ENCODE measurements at regions not wholly inside any gene's neighbourhood (a gene's known extent, or its start where the extent isn't known, plus 50 kb on each side); places are given as distances from the start of the nearest gene placed in this dataset.

DNA sequence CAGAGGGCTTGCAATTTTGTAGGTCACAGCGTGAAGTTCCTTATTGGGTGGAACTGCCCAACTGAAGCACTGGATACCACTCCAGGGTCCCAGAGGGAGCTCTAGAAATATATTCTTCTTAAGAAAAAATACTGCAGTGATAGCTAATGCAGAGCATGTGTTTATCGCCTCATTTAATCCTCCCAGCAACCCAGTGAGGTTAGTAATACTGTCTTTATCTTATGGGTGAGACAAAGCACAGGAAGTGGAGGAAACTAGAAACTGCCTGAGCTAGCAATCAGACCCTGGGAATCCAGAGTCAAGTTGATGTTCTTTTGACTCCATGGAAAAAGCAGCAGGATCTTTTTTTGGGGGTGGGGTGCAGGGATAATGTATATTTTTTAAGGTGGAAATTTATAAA is 153.3 kb downstream of the PJA2 start:
- no peak overlapping the region for H3K4me3 ChIP-seq (replicated peaks; ENCODE audit: low read depth, low read length)
- no peak for TF ChIP-seq CTCF (IDR thresholded peaks at IDR 0.05; ENCODE audit: low read length, missing control alignments)
- peak; percentile 37 for DNase-seq (ENCODE audit: low read depth)

GRCh38 chr5:109254511-109254910 is 155.3 kb downstream of the PJA2 start:
- H3K4me3 ChIP-seq (replicated peaks; ENCODE audit: low read depth, low read length): no peak overlapping the region
- TF ChIP-seq CTCF (IDR thresholded peaks at IDR 0.05; ENCODE audit: low read length, missing control alignments): no peak
- DNase-seq (ENCODE audit: low read depth): no peak

DNA sequence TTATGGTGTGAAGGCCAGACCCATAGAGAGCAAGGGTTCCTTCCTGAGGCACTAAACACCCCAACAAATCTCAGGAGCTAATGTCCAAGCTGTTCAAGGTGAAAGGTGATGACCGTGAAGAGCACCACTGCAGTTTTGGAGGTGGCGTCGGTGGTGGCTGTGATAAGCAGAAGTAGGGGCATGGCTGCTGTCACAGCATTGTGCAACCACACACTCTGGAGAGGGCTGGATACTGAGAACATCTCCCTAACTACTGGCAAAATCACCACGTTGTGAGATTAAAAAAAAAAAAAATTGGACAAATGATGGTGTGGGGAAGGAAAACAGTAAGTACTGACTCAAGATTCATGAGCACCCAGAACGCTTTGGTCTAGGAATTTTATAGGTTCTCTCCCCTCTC is 156.5 kb downstream of the PJA2 start:
- H3K4me3 ChIP-seq (replicated peaks; ENCODE audit: low read depth, low read length): no peak overlapping the region
- no peak for TF ChIP-seq CTCF (IDR thresholded peaks at IDR 0.05; ENCODE audit: low read length, missing control alignments)
- peak; percentile 8 for DNase-seq (ENCODE audit: low read depth)

DNA sequence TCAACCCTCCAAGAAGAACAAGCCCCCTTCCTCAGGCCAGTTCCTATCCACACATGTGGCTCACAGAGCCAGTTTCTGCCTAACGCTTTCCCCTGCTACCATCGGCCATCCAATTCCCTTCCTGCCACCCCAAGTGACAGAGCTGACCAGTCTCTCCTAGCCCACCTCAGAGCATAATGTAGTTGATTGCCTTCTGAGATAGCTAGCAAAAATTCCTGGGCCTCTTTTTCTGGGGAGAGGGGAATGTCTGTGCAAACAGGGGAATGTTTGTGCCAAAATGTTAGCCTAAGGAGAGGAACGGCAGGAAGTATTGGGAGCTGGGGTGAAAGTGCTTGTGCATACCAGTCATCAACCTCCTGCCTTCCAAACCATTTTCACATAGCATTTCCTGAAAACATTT is 157.0 kb downstream of the PJA2 start:
- DNase-seq (ENCODE audit: low read depth): no peak
- no peak overlapping the region for H3K4me3 ChIP-seq (replicated peaks; ENCODE audit: low read depth, low read length)
- no peak for TF ChIP-seq CTCF (IDR thresholded peaks at IDR 0.05; ENCODE audit: low read length, missing control alignments)

GRCh38 chr5:109250533-109251329 is 159.0 kb downstream of the PJA2 start:
- no peak for TF ChIP-seq CTCF (IDR thresholded peaks at IDR 0.05; ENCODE audit: low read length, missing control alignments)
- H3K4me3 ChIP-seq (replicated peaks; ENCODE audit: low read depth, low read length): no peak overlapping the region
- no peak for DNase-seq (ENCODE audit: low read depth)

DNA sequence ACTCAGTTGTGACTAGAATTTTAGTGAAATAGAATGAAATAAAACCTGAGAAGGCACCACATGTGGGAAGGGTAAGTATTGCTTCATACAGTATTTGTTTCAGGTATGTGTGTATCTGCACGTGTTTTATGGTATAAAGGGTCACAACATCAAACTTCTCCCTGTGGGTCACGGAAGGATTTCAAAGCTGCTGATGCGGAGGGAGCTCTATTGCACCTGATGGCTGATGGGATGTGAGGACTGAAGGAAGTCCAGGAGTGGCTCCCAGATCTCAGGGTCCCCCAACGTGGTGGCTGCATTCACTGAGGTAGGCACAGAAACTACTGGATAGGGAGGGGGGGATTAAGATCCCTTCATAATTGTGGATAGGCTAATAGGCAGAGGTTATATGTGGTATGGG is 159.7 kb downstream of the PJA2 start:
- H3K4me3 ChIP-seq (replicated peaks; ENCODE audit: low read depth, low read length): no peak overlapping the region
- DNase-seq (ENCODE audit: low read depth): no peak
- TF ChIP-seq CTCF (IDR thresholded peaks at IDR 0.05; ENCODE audit: low read length, missing control alignments): no peak

DNA sequence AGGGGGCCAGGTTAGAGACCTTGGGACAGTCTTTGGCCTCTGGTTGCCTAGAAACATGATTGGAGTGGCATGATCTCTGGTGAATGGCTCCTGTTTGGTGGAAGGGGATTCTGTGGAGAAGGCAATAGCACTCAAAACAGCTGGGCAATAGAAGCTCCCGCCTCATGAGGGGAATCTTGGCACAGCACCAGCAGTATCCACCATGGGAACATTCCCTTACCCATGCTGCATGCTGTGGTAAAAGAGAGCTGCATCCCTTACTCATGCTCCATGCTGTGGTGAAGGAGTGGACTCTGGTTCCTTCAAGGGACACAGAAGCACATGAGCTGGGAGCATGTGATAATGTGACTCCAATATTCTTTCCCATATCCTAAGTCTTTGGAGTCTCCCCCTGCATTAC is 160.6 kb downstream of the PJA2 start:
- no peak overlapping the region for H3K4me3 ChIP-seq (replicated peaks; ENCODE audit: low read depth, low read length)
- TF ChIP-seq CTCF (IDR thresholded peaks at IDR 0.05; ENCODE audit: low read length, missing control alignments): no peak
- no peak for DNase-seq (ENCODE audit: low read depth)

Data from fibroblast of pulmonary artery (primary cell).